Gastrocnemius medialis (tissue), 4 donors: ENCODE measurements at regions not wholly inside any gene's neighbourhood (a gene's known extent, or its start where the extent isn't known, plus 50 kb on each side); places are given as distances from the start of the nearest gene placed in this dataset.

Experiments used
- CTCF ChIP-seq, 5 experiments: fragments of 450-650 bp in 3 of 5; fragments of 200-600 bp in 2 of 5; sonication (generic) in 2 of 5; IDR thresholded peaks in 4 of 5; conservative IDR thresholded peaks in 1 of 5; 1 replicate in 4 of 5; 2 replicates in 1 of 5; pipeline ENCODE4 v1.5.1; 2016 to 2019; ENCODE audit warnings: antibody characterized with exemption in 5 of 5, mild to moderate bottlenecking in 3 of 5, moderate library complexity in 3 of 5
- POLR2A ChIP-seq, 2 donors: fragments of 450-650 bp; IDR thresholded peaks; one replicate each; pipeline ENCODE4 v1.6.1; 2017; ENCODE audit warnings: antibody characterized with exemption in 2 of 2, mild to moderate bottlenecking in 2 of 2, moderate library complexity in 2 of 2

GRCh38 chr3:127366383-127366782 is 78.5 kb upstream of the PRR20G start:
- TF ChIP-seq CTCF (IDR thresholded peaks at IDR 0.05 in 4 of 5, conservative IDR thresholded peaks at IDR 0.05 in 1 of 5) (no peak), POLR2A (IDR thresholded peaks at IDR 0.05) (no peak)
